ENCODE measurements at regions not wholly inside any gene's neighbourhood (a gene's known extent, or its start where the extent isn't known, plus 50 kb on each side); places are given as distances from the start of the nearest gene placed in this dataset.

DNA sequence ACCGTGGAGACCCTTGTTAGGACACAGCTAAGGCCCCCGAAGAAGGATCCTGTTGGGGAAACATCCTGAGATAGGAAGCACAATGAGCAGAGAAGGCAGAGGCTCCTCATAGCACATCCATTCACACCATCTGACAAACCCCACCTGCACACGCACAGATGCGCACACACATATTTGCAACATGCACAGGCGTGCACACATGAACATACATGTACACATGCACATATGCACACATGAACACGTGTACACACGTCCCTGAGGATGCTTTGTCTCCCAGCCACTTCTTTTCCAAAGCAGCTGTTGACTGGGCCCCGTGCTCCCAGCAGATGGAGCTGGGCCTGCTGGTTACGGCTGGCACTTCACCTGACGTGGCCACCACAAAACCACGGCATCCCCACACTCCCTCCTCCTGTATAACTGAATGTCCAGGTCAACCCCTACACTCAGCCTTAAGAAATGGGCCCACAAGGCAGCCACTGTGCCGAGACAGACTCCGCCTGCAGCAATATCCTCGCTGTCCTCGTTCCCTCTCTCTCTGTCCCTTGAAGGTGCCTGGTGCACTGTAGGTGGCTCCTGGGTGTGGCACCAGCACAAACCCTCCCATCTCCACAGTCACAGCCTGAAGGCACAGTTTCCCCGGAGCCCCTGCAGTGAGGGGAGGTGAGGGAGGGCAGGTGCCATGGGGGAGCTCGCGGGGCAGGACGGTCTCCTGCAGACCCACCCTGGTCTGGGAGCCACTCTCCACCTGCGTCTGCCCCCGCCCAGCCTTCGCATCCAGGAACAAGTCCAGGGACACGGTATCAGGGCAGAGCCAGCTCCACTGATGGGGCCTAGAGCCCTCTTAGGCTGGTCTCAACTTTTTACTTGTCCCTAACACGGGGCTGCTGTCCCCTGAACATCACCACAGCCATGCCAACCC lies 183.0 kb downstream of the RBFOX3 start:
- TF ChIP-seq, protein P1, sequence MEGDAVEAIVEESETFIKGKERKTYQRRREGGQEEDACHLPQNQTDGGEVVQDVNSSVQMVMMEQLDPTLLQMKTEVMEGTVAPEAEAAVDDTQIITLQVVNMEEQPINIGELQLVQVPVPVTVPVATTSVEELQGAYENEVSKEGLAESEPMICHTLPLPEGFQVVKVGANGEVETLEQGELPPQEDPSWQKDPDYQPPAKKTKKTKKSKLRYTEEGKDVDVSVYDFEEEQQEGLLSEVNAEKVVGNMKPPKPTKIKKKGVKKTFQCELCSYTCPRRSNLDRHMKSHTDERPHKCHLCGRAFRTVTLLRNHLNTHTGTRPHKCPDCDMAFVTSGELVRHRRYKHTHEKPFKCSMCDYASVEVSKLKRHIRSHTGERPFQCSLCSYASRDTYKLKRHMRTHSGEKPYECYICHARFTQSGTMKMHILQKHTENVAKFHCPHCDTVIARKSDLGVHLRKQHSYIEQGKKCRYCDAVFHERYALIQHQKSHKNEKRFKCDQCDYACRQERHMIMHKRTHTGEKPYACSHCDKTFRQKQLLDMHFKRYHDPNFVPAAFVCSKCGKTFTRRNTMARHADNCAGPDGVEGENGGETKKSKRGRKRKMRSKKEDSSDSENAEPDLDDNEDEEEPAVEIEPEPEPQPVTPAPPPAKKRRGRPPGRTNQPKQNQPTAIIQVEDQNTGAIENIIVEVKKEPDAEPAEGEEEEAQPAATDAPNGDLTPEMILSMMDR (IDR thresholded peaks at IDR 0.05) = no peak
- no peak for TF ChIP-seq POLR2A (IDR thresholded peaks at IDR 0.05)
